C4-2B (cell line): ENCODE measurements at regions not wholly inside any gene's neighbourhood (a gene's known extent, or its start where the extent isn't known, plus 50 kb on each side); places are given as distances from the start of the nearest gene placed in this dataset.

Experiments used
- CTCF ChIP-seq: fragments of 450-650 bp; conservative IDR thresholded peaks from 2 replicates; pipeline ENCODE4 v1.5.1; 2017; ENCODE audit warnings: mild to moderate bottlenecking
- ZFX ChIP-seq: fragments of 450-650 bp; IDR thresholded peaks from 2 replicates; pipeline ENCODE4 v1.6.1; 2017

GRCh38 chr3:117540597-117540996 lies 831.0 kb downstream of the TUSC7 start:
- TF ChIP-seq CTCF = no peak
- no peak for TF ChIP-seq ZFX
